IMR-90 (cell line): ENCODE measurements at regions not wholly inside any gene's neighbourhood (a gene's known extent, or its start where the extent isn't known, plus 50 kb on each side); places are given as distances from the start of the nearest gene placed in this dataset.

Experiments
- ATAC-seq: fragments of 200-7000 bp; cut with Tn5 transposase; 2 replicates; pipeline ENCODE4 v1.9.1; 2020; ENCODE audit warnings: low read depth, mild to moderate bottlenecking, moderate library complexity
- BruUV-seq: library from RNA; stranded (reverse); fragments of 400-500 nt; replicated peaks from 2 replicates; lab custom pipeline; 2021; lab: Mats Ljungman, UMichigan
- CTCF ChIA-PET: fragments of 300-600 bp; formaldehyde crosslinking; extraction: SDS; loops from one replicate; lab custom pipeline; 2021; ENCODE audit warnings: antibody characterized with exemption; lab: Yijun Ruan, JAX
- POLR2A ChIA-PET: fragments of 300-600 bp; sonication (Branson Sonifier 250); formaldehyde crosslinking; loops from one replicate; lab custom pipeline; 2022; ENCODE audit warnings: antibody characterized with exemption; ENCODE audit not compliant: unreplicated experiment; lab: Charles Lee
- DNase-seq: peaks from one replicate; pipeline ENCODE4 v3.0.0; 2013
- H2AFZ ChIP-seq: replicated peaks from 2 replicates; pipeline ENCODE3; 2013; ENCODE audit warnings: low read length, mild to moderate bottlenecking; ENCODE audit not compliant: poor library complexity
- H2AK5ac ChIP-seq: 2 replicates; pipeline ENCODE4 v1.6.1; 2013; ENCODE audit warnings: low read depth, low read length, inconsistent platforms
- H2AK9ac ChIP-seq: replicated peaks from 2 replicates; pipeline ENCODE3; 2013; ENCODE audit warnings: mild to moderate bottlenecking, low read depth, low read length, moderate library complexity; ENCODE audit not compliant: poor library complexity
- H2BK120ac ChIP-seq: 2 replicates; pipeline ENCODE4 v1.6.1; 2013; ENCODE audit warnings: low read depth, low read length, inconsistent platforms
- H2BK15ac ChIP-seq: 3 replicates; pipeline ENCODE4 v1.6.1; 2013; ENCODE audit warnings: low read depth, low read length, inconsistent platforms
- H2BK20ac ChIP-seq: 2 replicates; pipeline ENCODE4 v1.6.1; 2013; ENCODE audit warnings: low read depth, mild to moderate bottlenecking, inconsistent platforms, low read length, moderate library complexity
- H2BK5ac ChIP-seq: 2 replicates; pipeline ENCODE4 v1.6.1; 2013; ENCODE audit warnings: mild to moderate bottlenecking, low read depth, low read length, inconsistent platforms; ENCODE audit not compliant: poor library complexity, severe bottlenecking
- H3K14ac ChIP-seq: replicated peaks from 2 replicates; pipeline ENCODE4 v1.6.1; 2013; ENCODE audit warnings: low read depth, low read length, inconsistent platforms
- H3K18ac ChIP-seq: 2 replicates; pipeline ENCODE4 v1.6.1; 2013; ENCODE audit warnings: low read depth, low read length, control low read depth
- H3K23ac ChIP-seq: 2 replicates; pipeline ENCODE4 v1.6.1; 2013; ENCODE audit warnings: low read depth, low read length, inconsistent platforms
- H3K27ac ChIP-seq: 2 replicates; pipeline ENCODE4 v1.5.1; 2013; ENCODE audit warnings: mild to moderate bottlenecking, control low read depth, low read length; ENCODE audit not compliant: insufficient read depth
- H3K27me3 ChIP-seq: 2 replicates; pipeline ENCODE4 v1.6.1; 2013; ENCODE audit warnings: low read length; ENCODE audit not compliant: control insufficient read depth, insufficient read depth
- H3K36me3 ChIP-seq: 2 replicates; pipeline ENCODE4 v1.6.1; 2013; ENCODE audit warnings: low read length, mixed read lengths; ENCODE audit not compliant: control insufficient read depth, insufficient read depth
- H3K4ac ChIP-seq: 2 replicates; pipeline ENCODE4 v1.6.1; 2013; ENCODE audit warnings: low read depth, low read length, inconsistent platforms
- H3K4me1 ChIP-seq: 2 replicates; pipeline ENCODE4 v1.6.1; 2013; ENCODE audit warnings: low read length, mixed read lengths; ENCODE audit not compliant: control insufficient read depth, insufficient read depth
- H3K4me2 ChIP-seq: 2 replicates; pipeline ENCODE4 v1.6.1; 2013; ENCODE audit warnings: low read depth, mild to moderate bottlenecking, control low read depth, low read length, moderate library complexity
- H3K4me3 ChIP-seq: 2 replicates; pipeline ENCODE4 v1.5.1; 2013; ENCODE audit warnings: low read depth, mild to moderate bottlenecking, control low read depth, low read length, moderate library complexity; ENCODE audit not compliant: insufficient read depth
- H3K56ac ChIP-seq: 2 replicates; pipeline ENCODE4 v1.6.1; 2013; ENCODE audit warnings: low read length, inconsistent platforms; ENCODE audit not compliant: insufficient read depth; ENCODE audit errors: extremely low read depth
- H3K79me1 ChIP-seq, 2 experiments: 2 replicates each; pipeline ENCODE4 v1.6.1; 2013; ENCODE audit warnings: low read length in 2 of 2, inconsistent platforms in 1 of 2, low read depth in 1 of 2
- H3K9ac ChIP-seq: 2 replicates; pipeline ENCODE4 v1.6.1; 2013; ENCODE audit warnings: low read depth, low read length, control low read depth
- H3K9me1 ChIP-seq: 2 replicates; pipeline ENCODE4 v1.6.1; 2013; ENCODE audit warnings: low read length, inconsistent platforms; ENCODE audit not compliant: insufficient read depth
- H3K9me3 ChIP-seq: 2 replicates; pipeline ENCODE4 v1.6.1; 2013; ENCODE audit warnings: low read length; ENCODE audit not compliant: control insufficient read depth, insufficient read depth
- H4K20me1 ChIP-seq: 2 replicates; pipeline ENCODE4 v1.6.1; 2013; ENCODE audit warnings: low read length, inconsistent platforms; ENCODE audit not compliant: insufficient read depth
- H4K5ac ChIP-seq: 2 replicates; pipeline ENCODE4 v1.6.1; 2013; ENCODE audit warnings: mild to moderate bottlenecking, low read depth, low read length, control low read depth
- H4K8ac ChIP-seq, 2 experiments: 2 replicates each; pipeline ENCODE4 v1.6.1; 2013; ENCODE audit warnings: low read depth in 2 of 2, low read length in 2 of 2, control low read depth in 1 of 2, inconsistent platforms in 1 of 2
- H4K91ac ChIP-seq: 2 replicates; pipeline ENCODE4 v1.6.1; 2013; ENCODE audit warnings: low read depth, low read length, inconsistent platforms; ENCODE audit not compliant: insufficient read depth
- ELK1 ChIP-seq: fragments of 150-350 bp; IDR thresholded peaks from 2 replicates; pipeline ENCODE4 v1.6.1; 2016; ENCODE audit warnings: low read depth, mild to moderate bottlenecking, low read length, moderate library complexity, borderline replicate concordance
- MXI1 ChIP-seq: IDR thresholded peaks from 2 replicates; pipeline ENCODE4 v1.6.1; 2012; ENCODE audit warnings: low read depth, mild to moderate bottlenecking, low read length, moderate library complexity, borderline replicate concordance
- NFE2L2 ChIP-seq: fragments of 150-350 bp; IDR thresholded peaks from 2 replicates; pipeline ENCODE4 v1.6.1; 2016; ENCODE audit warnings: low read depth, mild to moderate bottlenecking, low read length
- WGBS, 2 experiments: methylation state at CpG; one replicate each; pipeline versions ENCODE4 v1.1.5 to v1.1.7; 2013; ENCODE audit warnings: missing lambda C conversion rate in 2 of 2; ENCODE audit not compliant: insufficient read length in 1 of 2; ENCODE audit errors: extremely low coverage in 2 of 2; 5-methylcytosine and 5-hydroxymethylcytosine counted together
- dilution Hi-C: fragments of 300-500 bp; cut with HindIII; formaldehyde crosslinking; loops from one replicate; pipeline ENCODE4 v1.14.3; 2018; ENCODE audit warnings: low sequenced_read_pairs; ENCODE audit not compliant: unreplicated experiment
- in situ Hi-C: fragments of 300-500 bp; cut with MboI; formaldehyde crosslinking; loops from 3 replicates; pipeline ENCODE4 v1.14.3; 2019; ENCODE audit warnings: low sequenced_read_pairs, inconsistent platforms, mixed read lengths
- intact Hi-C: fragments of 100-400 bp; cut with micrococcal nuclease; formaldehyde crosslinking; loops from 2 replicates; pipeline ENCODE4 v1.10.0; 2022

GRCh38 chr15:62737551-62737950, 305.0 kb upstream of the TPM1 start:
- intact Hi-C loops = no loop called here

More at GRCh38 chr15:62737551-62737950, 305.0 kb upstream of the TPM1 start:
- ChIA-PET CTCF (interaction anchor here (0.6 kb wide), 1 partner anchor 16 kb away, joined by 3 read pairs; no protein-coding TSS in a partner anchor), POLR2A (no interaction called here)
- Histone ChIP-seq H3K4me2 (no peak overlapping the region), H2AK5ac (no peak overlapping the region), H3K56ac (no peak overlapping the region), H3K36me3 (peaks cover 14% of the 10 kb centered on the region), H3K4ac (no peak overlapping the region), H3K9me3 (no peaks in the 10 kb centered on the region), H4K5ac (no peak overlapping the region), H2BK5ac (no peak overlapping the region), H3K14ac (0 out of 2 replicates have a peak overlapping the region, but pooled peaks have one; percentile 52), H3K4me1 (peaks cover 11% of the 10 kb centered on the region), H3K27me3 (no peaks in the 10 kb centered on the region), H3K9me1 (peaks cover 12% of the 10 kb centered on the region), H2AFZ (no peak overlapping the region), H3K9ac (no peak overlapping the region), H4K91ac (no peak overlapping the region), H3K79me1 (peaks cover 0 to 3% of the 10 kb centered on the region in 2 experiments; a peak in 1 of 4 replicates), H2BK15ac (no peak overlapping the region), H3K4me3 (no peak overlapping the region), H3K23ac (no peak overlapping the region), H2BK120ac (no peak overlapping the region), H2AK9ac (no peak overlapping the region), H3K18ac (no peak overlapping the region), H4K20me1 (no peaks in the 10 kb centered on the region), H4K8ac (no peak overlapping the region), H2BK20ac (no peak overlapping the region), H3K27ac (no peak overlapping the region)
- ATAC-seq (no peak), DNase-seq (no peak)
- WGBS, 2 experiments = no CpG with 5 or more reads among the region's 4 CpGs
- in situ Hi-C loops = no loop called here
- BruUV-seq = no TSS peak
- TF ChIP-seq NFE2L2 (no peak), MXI1 (no peak), ELK1 (no peak)
- dilution Hi-C loops = no loop called here
